Stimulated activated CD8-positive, alpha-beta memory T cell treated with anti-CD3 and anti-CD28 coated beads, Interleukin-2, amount 100 ng/mL, for 48 hours (primary cell): ENCODE measurements at regions not wholly inside any gene's neighbourhood (a gene's known extent, or its start where the extent isn't known, plus 50 kb on each side); places are given as distances from the start of the nearest gene placed in this dataset.

Experiments used
- DNase-seq, 2 donors: peaks; one replicate each; pipeline ENCODE4 v3.0.0-alpha.2; 2020; ENCODE audit warnings: low read depth in 2 of 2

DNA sequence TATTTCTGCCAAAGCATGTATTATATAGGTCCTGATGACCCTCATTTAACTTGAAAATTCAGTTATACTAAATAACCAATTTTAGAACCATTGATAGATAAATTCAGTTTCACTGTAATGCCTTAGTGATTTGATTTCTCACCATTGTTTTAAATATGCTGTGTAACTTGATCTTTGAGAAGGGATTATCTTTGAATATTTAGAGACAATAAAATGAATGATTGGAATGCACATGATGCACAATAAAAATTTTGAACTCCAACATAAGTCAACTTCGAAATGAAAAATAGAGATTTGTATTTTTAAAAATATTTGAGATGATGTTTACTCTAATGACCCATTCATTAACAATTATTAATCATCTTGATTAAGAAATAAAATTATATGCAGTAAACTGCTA, 654.5 kb downstream of the OLFM4 start:
- no peak for DNase-seq

DNA sequence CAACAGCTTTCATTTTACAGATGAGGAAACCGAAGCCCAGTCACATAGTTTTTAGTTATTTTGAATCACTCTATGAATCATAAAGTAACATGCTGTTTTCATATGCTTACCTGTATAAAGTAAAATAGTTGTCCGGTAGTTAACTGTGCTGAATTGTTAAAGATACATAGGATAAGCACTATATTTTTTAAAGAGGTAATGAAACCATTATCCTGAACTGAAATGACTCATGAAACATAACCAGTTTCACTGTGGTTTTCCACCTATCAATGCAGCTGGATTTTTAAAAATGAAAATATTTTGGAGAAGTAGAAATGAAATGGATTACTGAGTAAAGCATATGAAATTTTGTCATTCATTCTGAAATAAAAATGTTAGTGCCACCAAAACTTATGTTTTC, 655.0 kb downstream of the OLFM4 start:
- DNase-seq = no peak

DNA sequence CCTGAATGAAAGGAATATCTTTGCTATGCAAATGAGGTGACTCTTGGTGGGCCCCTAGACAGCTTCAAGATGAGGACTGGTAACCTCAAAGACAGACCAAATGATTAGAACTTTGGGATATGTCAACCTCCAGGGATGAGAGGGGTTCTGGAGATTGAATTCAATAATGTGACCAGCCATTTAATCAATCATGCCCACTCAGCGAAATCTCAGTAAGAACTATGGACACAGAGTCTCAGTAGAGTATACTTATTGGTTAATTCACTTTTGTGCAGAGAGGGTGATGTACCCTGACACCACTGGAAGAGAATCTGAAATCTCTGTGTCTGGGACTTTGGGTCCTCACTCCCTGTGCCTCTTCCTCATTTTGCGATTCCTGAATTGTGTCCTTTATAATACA, 662.8 kb downstream of the OLFM4 start:
- no peak for DNase-seq

DNA sequence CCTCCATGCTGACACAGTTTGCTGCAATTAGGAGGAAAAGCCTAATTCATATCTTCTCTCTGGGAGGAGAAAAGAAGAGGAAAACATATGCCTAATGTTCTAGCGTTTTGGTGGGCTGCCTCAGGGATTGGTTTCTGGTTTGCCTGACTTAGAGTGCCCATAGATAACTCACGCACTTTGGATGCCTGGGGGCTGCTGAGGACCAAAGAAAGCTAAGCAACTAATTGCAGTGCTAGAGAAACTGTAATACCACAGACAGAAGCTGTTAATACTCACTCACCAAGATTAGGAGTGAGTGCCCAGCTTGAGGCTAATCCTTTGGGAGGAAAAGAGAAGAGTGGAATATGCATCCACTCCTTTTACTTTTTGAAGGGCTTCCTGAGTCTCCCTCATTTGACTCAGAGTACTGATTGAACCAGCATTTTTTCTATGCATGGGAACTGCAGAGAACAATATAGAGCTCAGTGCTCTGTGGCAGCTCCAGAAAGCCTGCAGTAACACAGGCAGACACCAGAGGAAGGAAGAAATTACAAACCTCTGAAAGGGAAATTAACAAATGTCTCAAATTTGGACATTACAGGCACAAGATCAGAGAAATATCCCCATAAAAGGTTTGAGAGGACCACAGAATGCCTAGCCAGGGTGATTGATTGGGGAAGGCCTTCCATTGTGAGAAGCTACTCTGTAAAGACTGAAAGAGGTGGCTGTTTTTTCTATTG, 666.4 kb downstream of the OLFM4 start:
- no peak for DNase-seq

- DNase-seq = no peak
Measured at GRCh38 chr13:53703371-53704080, 674.9 kb downstream of the OLFM4 start.

DNA sequence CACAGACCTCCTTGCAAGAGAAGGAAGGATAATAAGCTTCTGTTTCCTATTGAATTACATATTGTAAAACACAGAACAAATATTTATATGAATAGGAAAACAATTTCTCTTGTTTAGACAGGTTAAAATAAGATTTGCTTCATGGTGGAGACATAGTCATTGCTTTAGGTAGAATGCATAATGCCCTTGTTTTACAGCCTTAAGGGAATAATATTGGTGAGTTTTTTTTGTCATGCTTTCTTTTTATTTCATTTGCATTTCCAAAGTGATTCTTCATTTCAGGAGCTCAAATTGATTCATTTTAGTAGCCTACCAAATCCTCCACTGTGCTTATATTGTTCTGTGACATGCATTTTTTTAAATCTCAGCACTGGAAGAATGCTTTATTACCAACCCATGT, 690.7 kb downstream of the OLFM4 start:
- DNase-seq = no peak

DNA sequence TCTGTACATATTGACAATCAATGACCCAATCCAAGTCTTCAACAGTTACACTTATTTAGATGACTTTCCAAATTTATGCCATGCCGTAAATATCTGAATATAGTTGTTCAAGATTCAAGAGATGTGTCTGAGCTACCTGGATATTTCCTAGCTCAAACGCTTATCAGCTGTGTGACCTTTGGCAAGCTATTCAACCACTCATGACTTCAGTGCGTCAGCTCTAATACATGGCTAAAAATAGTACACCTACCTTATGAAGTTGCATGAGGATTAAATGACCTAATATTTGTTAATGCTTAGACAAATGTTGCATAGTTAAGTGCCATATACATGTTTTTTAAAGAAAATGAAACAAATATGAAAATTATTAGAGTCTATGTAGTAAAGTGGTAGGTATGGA, 704.1 kb downstream of the OLFM4 start:
- DNase-seq = no peak

DNA sequence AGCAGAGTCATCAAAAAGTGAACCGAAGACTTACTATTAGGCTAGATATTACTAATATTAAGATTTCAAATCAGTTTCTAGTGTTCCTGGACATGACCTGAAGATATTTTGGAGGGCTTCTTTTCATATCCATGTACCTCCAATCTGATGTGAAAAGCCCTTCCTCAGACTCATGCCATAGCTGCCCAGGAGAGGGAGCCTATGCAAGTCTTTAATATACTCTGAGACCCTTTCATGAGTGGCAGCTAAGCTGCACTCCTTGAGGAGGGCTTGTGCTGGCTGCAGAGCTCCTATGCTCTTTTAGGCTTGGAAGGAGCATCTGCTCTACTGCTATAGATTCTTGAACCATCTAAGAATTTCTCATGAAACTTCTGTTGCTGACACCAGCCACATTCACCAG, 715.3 kb downstream of the OLFM4 start:
- no peak for DNase-seq

DNA sequence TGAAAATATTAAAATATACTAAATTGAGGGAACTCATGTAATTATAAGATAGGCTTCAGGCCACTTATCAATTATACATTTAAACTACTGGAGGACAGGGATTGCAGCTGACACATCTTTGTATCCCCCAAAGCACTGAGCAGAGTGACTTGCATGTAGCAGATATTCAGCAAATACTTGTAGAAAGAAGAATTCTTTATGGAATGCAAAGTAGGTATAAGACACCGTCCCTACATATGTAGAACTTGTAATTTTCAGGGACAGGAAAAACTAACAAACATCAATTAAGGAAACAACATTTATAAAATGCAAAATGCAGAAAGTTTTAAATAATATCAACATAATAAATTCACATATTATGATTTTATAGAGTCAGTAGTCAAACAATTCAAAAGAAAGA, 719.2 kb downstream of the OLFM4 start:
- no peak for DNase-seq

DNA sequence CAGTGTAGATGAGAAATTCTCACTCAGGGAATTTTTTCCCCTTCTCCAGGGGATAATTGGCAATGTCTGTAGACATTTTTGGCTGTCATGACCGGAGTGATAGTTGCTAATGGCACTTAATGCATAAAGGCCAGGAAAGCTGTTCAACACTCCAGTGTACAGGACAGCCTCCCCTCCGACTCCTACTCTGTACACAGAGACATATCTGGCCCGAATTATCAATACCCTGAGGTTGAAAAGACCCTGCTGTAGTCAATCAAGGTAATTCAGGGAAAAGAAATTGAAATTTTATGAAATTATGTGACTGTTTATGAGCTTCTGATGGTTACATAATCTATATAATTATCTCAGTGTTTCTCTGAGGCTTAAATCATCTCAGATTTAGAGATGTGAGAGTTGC, 720.7 kb downstream of the OLFM4 start:
- no peak for DNase-seq

DNA sequence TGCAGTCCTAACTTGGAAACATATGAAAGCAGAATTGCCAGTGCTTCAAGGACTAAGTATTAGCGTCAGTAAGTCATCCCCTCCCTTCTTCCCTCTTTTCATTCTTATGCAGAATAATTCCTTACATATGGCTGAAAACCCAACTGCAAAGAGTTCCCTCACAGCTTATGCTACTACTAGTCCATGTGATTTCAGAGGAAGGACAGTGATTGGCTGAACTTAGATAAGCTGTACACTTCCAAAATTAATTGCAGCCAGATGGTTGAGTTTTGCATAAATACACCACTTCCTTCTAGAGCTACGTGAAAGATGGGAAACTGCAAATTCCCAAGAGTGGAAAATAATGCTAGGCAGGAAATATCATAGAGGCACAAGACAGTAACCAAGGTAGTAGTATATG, 730.4 kb downstream of the OLFM4 start:
- no peak for DNase-seq

GRCh38 chr13:53775807-53776206, 747.2 kb downstream of the OLFM4 start:
- DNase-seq = no peak

- DNase-seq = no peak
Measured at GRCh38 chr13:53778937-53779336, 750.3 kb downstream of the OLFM4 start.

- DNase-seq = no peak
Measured at GRCh38 chr13:53781941-53782340, 753.3 kb downstream of the OLFM4 start.

GRCh38 chr13:53782488-53782961, 753.9 kb downstream of the OLFM4 start:
- DNase-seq = no peak

GRCh38 chr13:53783471-53783870, 754.9 kb downstream of the OLFM4 start:
- DNase-seq = no peak

- no peak for DNase-seq
Measured at GRCh38 chr13:53788286-53788685, 759.7 kb downstream of the OLFM4 start.

GRCh38 chr13:53800011-53800410, 771.4 kb downstream of the OLFM4 start:
- DNase-seq = no peak

DNA sequence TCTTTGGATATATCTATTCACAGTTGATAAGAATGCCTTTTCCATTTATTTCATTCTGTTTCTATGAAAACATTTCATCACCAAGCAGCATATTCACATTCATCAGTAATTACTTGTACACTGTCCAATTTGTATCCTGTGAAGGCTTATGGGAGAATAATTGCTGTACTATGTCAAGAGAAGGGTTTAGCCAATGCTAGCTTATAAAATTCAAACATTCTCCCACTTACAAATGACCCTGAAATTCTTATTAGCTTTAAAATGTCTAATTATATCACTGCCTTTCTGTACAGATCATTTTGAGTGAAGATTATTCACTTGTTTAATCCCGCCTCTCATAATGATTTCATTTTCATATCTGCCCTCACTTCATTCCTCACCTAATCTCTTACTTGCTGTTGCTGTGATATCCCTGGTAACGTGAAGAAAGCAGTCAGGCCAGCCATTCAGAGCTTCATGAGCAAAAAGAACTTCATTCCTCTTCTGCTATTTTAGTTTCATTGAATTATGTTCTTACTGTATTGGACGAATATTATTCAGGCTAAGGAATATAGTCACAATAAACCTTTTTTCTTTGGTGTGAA, 778.7 kb downstream of the OLFM4 start:
- no peak for DNase-seq

DNA sequence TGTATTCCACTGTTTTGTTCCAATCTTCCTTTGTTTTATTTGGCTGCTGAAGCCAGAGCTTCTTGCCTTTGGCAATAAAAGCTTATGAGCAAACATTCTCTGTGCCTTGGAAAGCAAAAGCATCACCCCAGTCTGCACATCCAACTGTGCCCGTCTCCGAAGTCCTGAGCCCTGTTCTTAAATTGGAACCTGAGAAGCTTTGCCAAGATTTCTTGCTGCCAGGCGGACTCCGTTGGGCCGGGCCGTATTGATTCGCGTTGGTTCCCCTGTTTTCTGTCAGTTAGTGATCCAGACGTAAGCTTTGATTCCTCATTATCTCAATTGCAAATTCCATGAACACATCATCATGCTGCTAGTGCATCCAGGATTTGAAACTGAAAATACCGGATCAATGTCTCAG, 793.0 kb downstream of the OLFM4 start:
- DNase-seq = no peak

GRCh38 chr13:53822136-53822535, 793.5 kb downstream of the OLFM4 start:
- DNase-seq = no peak

DNA sequence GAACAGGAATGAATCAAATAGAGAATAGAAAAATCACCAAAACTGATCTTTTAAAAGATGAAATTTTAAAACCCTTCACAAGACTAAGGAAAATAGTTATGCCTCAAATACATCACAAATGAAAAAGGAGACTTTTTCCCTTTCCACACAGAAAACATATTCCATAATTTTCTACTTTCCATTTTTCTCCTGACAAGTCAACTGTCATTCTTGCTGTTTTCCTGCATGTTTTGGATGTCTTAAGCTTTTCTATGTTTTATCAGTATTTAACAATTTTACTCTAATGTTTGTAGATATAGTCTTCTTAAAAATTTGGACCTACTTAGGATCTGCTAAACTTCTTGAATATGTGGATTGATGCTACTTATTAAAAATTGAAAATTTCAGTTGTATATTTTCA, 810.8 kb downstream of the OLFM4 start:
- DNase-seq = no peak

GRCh38 chr13:53844473-53845146, 816.0 kb downstream of the OLFM4 start:
- DNase-seq = no peak
